ENCODE measurements at regions not wholly inside any gene's neighbourhood (a gene's known extent, or its start where the extent isn't known, plus 50 kb on each side); places are given as distances from the start of the nearest gene placed in this dataset.

GRCh38 chr1:232452117-232452516, 177.8 kb downstream of the SIPA1L2 start:
- TF ChIP-seq EP300 (conservative IDR thresholded peaks at IDR 0.05; ENCODE audit: poor library complexity, severe bottlenecking) = no peak
- no peak for TF ChIP-seq EZH2 (IDR thresholded peaks at IDR 0.05; ENCODE audit: borderline replicate concordance, insufficient read depth, low read length, poor library complexity, severe bottlenecking)
- TF ChIP-seq MXI1 (conservative IDR thresholded peaks at IDR 0.05; ENCODE audit: poor library complexity, severe bottlenecking) = no peak
- no peak for TF ChIP-seq CTCF (IDR thresholded peaks at IDR 0.05; ENCODE audit: poor library complexity, severe bottlenecking)
- no peak for TF ChIP-seq RAD21 (conservative IDR thresholded peaks at IDR 0.05)
- no peak for TF ChIP-seq POLR2AphosphoS5 (IDR thresholded peaks at IDR 0.05)
- no peak for TF ChIP-seq SMC3 (conservative IDR thresholded peaks at IDR 0.05; ENCODE audit: poor library complexity)
